ENCODE measurements at regions not wholly inside any gene's neighbourhood (a gene's known extent, or its start where the extent isn't known, plus 50 kb on each side); places are given as distances from the start of the nearest gene placed in this dataset.

GRCh38 chr4:86493460-86493859 lies 100.7 kb upstream of the PTPN13 start:
- H3K4me1 ChIP-seq (ENCODE audit: low read depth) = no peaks in the 10 kb centered on the region
- no peaks in the 10 kb centered on the region for H3K36me3 ChIP-seq (ENCODE audit: low read depth)
- no peak overlapping the region for H3K4me3 ChIP-seq
- ATAC-seq (no peak), DNase-seq (no peak)
- no peaks in the 10 kb centered on the region for H3K9me3 ChIP-seq
- TF ChIP-seq CTCF (IDR thresholded peaks at IDR 0.05) = no peak
- intact Hi-C loops (cut with DNase I, micrococcal nuclease) = no loop called here

GRCh38 chr4:86496094-86497080 lies 97.7 kb upstream of the PTPN13 start:
- Histone ChIP-seq H3K4me1 (ENCODE audit: low read depth) (no peaks in the 10 kb centered on the region), H3K9me3 (no peaks in the 10 kb centered on the region), H3K4me3 (no peak overlapping the region), H3K36me3 (ENCODE audit: low read depth) (no peaks in the 10 kb centered on the region)
- DNase-seq (peak in 1 of 3 donors; percentile 55), ATAC-seq (peak; percentile 42)
- intact Hi-C loops (cut with DNase I, micrococcal nuclease) = loop anchor here (5.0 kb wide), 2 partner anchors 396 to 401 kb away; partner anchors contain the start of gene C4orf36 (in 1 of the 2)
- TF ChIP-seq CTCF (IDR thresholded peaks at IDR 0.05) = peak; percentile 63

GRCh38 chr4:86497131-86497530 lies 97.0 kb upstream of the PTPN13 start:
- intact Hi-C loops (cut with DNase I, micrococcal nuclease) = loop anchor here (5.0 kb wide), 2 partner anchors 395 to 400 kb away; partner anchors contain the start of gene C4orf36 (in 1 of the 2)

GRCh38 chr4:86497980-86498862 lies 95.9 kb upstream of the PTPN13 start:
- intact Hi-C loops (cut with DNase I, micrococcal nuclease) = loop anchor here (5.0 kb wide), 2 partner anchors 394 to 399 kb away; partner anchors contain the start of gene C4orf36 (in 1 of the 2)
- H3K36me3 ChIP-seq (ENCODE audit: low read depth) = no peaks in the 10 kb centered on the region
- ATAC-seq (peak; percentile 67), DNase-seq (peak in 1 of 3 donors; percentile 25)
- H3K4me1 ChIP-seq (ENCODE audit: low read depth) = no peaks in the 10 kb centered on the region
- no peak overlapping the region for H3K4me3 ChIP-seq
- TF ChIP-seq CTCF (IDR thresholded peaks at IDR 0.05) = peak; percentile 43
- no peaks in the 10 kb centered on the region for H3K9me3 ChIP-seq

More at GRCh38 chr4:86497131-86497530, 97.0 kb upstream of the PTPN13 start:
- Histone ChIP-seq H3K36me3 (ENCODE audit: low read depth) (no peaks in the 10 kb centered on the region), H3K4me1 (ENCODE audit: low read depth) (no peaks in the 10 kb centered on the region), H3K9me3 (no peaks in the 10 kb centered on the region), H3K4me3 (no peak overlapping the region)
- ATAC-seq (no peak), DNase-seq (no peak)
- no peak for TF ChIP-seq CTCF (IDR thresholded peaks at IDR 0.05)

- ATAC-seq (no peak), DNase-seq (no peak)
- no peaks in the 10 kb centered on the region for H3K9me3 ChIP-seq
- intact Hi-C loops (cut with DNase I, micrococcal nuclease) = loop anchor here (5.0 kb wide), 2 partner anchors 393 to 398 kb away; partner anchors contain the start of gene C4orf36 (in 1 of the 2)
- no peaks in the 10 kb centered on the region for H3K4me1 ChIP-seq (ENCODE audit: low read depth)
- no peak for TF ChIP-seq CTCF (IDR thresholded peaks at IDR 0.05)
- H3K36me3 ChIP-seq (ENCODE audit: low read depth) = no peaks in the 10 kb centered on the region
- H3K4me3 ChIP-seq = no peak overlapping the region
These were observed 95.3 kb upstream of the PTPN13 start for GRCh38 chr4:86498863-86499166.
